ENCODE measurements at regions not wholly inside any gene's neighbourhood (a gene's known extent, or its start where the extent isn't known, plus 50 kb on each side); places are given as distances from the start of the nearest gene placed in this dataset.

GRCh38 chr7:33853361-33854062, 51.8 kb upstream of the BMPER start:
- DNase-seq, result no peak
- 100% methylated on average over 1 of the region's 5 CpGs for WGBS (ENCODE audit: insufficient coverage)
- intact Hi-C loops (cut with micrococcal nuclease), result no loop called here
- no peaks in the 10 kb centered on the region for H3K79me2 ChIP-seq (ENCODE audit: control insufficient read depth, insufficient read depth, low read length)
- no peak for ATAC-seq (ENCODE audit: low read depth)
- POLR2A ChIA-PET, result no interaction called here
- H3K9me3 ChIP-seq (ENCODE audit: control extremely low read depth in 1 of 3, control insufficient read depth in 2 of 3, insufficient read depth in 1 of 3, low read length in 2 of 3), result no peaks in the 10 kb centered on the region
- no peak overlapping the region for H2AFZ ChIP-seq (ENCODE audit: insufficient read depth, low read depth, low read length, poor library complexity, severe bottlenecking)
- H3K4me3 ChIP-seq (ENCODE audit: control extremely low read depth in 1 of 5, extremely low read depth in 1 of 5, insufficient read depth in 1 of 5, low read depth in 2 of 5, low read length in 4 of 5), result no peak overlapping the region
- no peaks in the 10 kb centered on the region for H3K4me1 Mint-ChIP-seq
- no peaks in the 10 kb centered on the region for H3K36me3 ChIP-seq (replicated peaks in 1 of 2; ENCODE audit: control extremely low read depth in 1 of 2, control insufficient read depth in 1 of 2, extremely low read depth in 1 of 2, insufficient read depth in 2 of 2, low read length in 1 of 2)
- no peak overlapping the region for H3K4me2 ChIP-seq (replicated peaks; ENCODE audit: low read depth, low read length, poor library complexity, severe bottlenecking)
- H3K27ac ChIP-seq (ENCODE audit: low read length in 2 of 2), result no peak overlapping the region
- H3K27me3 ChIP-seq (replicated peaks in 1 of 4; ENCODE audit: control extremely low read depth in 1 of 4, control insufficient read depth in 3 of 4, insufficient read depth in 4 of 4, low read length in 3 of 4), result peaks cover 0 to 6% (median 2%) of the 10 kb centered on the region in 4 experiments
- H3K4me3 Mint-ChIP-seq, result no peak overlapping the region
- no peaks in the 10 kb centered on the region for H3K4me1 ChIP-seq (ENCODE audit: control insufficient read depth in 2 of 2, insufficient read depth in 2 of 2, low read length in 2 of 2)
- H3K9me3 Mint-ChIP-seq (ENCODE audit: insufficient read depth), result no peaks in the 10 kb centered on the region
- CTCF ChIA-PET, result no interaction called here
- no peak overlapping the region for H3K27ac Mint-ChIP-seq
- TF ChIP-seq EZH2 (IDR thresholded peaks at IDR 0.05; ENCODE audit: borderline replicate concordance, insufficient read depth, low read depth, low read length, poor library complexity, severe bottlenecking) (no peak), CTCF (IDR thresholded peaks at IDR 0.05) (no peak)
- H4K20me1 ChIP-seq (ENCODE audit: control insufficient read depth, insufficient read depth, low read length, poor library complexity, severe bottlenecking), result no peaks in the 10 kb centered on the region
- H3K9ac ChIP-seq (ENCODE audit: low read length), result no peak overlapping the region
- peaks cover 28% of the 10 kb centered on the region for H3K27me3 Mint-ChIP-seq

- no peak for TF ChIP-seq CTCF (IDR thresholded peaks at IDR 0.05)
- no peak for TF ChIP-seq EZH2 (IDR thresholded peaks at IDR 0.05; ENCODE audit: borderline replicate concordance, insufficient read depth, low read depth, low read length, poor library complexity, severe bottlenecking)
- Histone ChIP-seq H3K4me2 (replicated peaks; ENCODE audit: low read depth, low read length, poor library complexity, severe bottlenecking) (no peak overlapping the region), H3K9me3 (ENCODE audit: control extremely low read depth in 1 of 3, control insufficient read depth in 2 of 3, insufficient read depth in 1 of 3, low read length in 2 of 3) (no peaks in the 10 kb centered on the region), H3K4me1 (ENCODE audit: control insufficient read depth in 2 of 2, insufficient read depth in 2 of 2, low read length in 2 of 2) (no peaks in the 10 kb centered on the region), H2AFZ (ENCODE audit: insufficient read depth, low read depth, low read length, poor library complexity, severe bottlenecking) (no peak overlapping the region), H3K79me2 (ENCODE audit: control insufficient read depth, insufficient read depth, low read length) (no peaks in the 10 kb centered on the region), H3K4me3 (ENCODE audit: control extremely low read depth in 1 of 5, extremely low read depth in 1 of 5, insufficient read depth in 1 of 5, low read depth in 2 of 5, low read length in 4 of 5) (no peak overlapping the region), H3K27ac (ENCODE audit: low read length in 2 of 2) (no peak overlapping the region), H4K20me1 (ENCODE audit: control insufficient read depth, insufficient read depth, low read length, poor library complexity, severe bottlenecking) (no peaks in the 10 kb centered on the region), H3K27me3 (replicated peaks in 1 of 4; ENCODE audit: control extremely low read depth in 1 of 4, control insufficient read depth in 3 of 4, insufficient read depth in 4 of 4, low read length in 3 of 4) (peaks cover 0 to 6% (median 2%) of the 10 kb centered on the region in 4 experiments), H3K36me3 (replicated peaks in 1 of 2; ENCODE audit: control extremely low read depth in 1 of 2, control insufficient read depth in 1 of 2, extremely low read depth in 1 of 2, insufficient read depth in 2 of 2, low read length in 1 of 2) (no peaks in the 10 kb centered on the region), H3K9ac (ENCODE audit: low read length) (no peak overlapping the region)
- no peak for DNase-seq
- no peak overlapping the region for H3K4me3 Mint-ChIP-seq
- H3K9me3 Mint-ChIP-seq (ENCODE audit: insufficient read depth), result no peaks in the 10 kb centered on the region
- ChIA-PET CTCF (interaction anchor here (0.6 kb wide), 1 partner anchor 1010 kb away, joined by 5 read pairs; no protein-coding TSS in a partner anchor), POLR2A (no interaction called here)
- 40% methylated on average over 1 of the region's 1 CpG for WGBS (ENCODE audit: insufficient coverage)
- ATAC-seq (ENCODE audit: low read depth), result no peak
- no peaks in the 10 kb centered on the region for H3K4me1 Mint-ChIP-seq
- H3K27ac Mint-ChIP-seq, result no peak overlapping the region
- H3K27me3 Mint-ChIP-seq, result peaks cover 30% of the 10 kb centered on the region
- intact Hi-C loops (cut with micrococcal nuclease), result no loop called here
Measured at GRCh38 chr7:33854178-33854577, 51.2 kb upstream of the BMPER start.
